Spleen (tissue), 11 donors: ENCODE measurements at regions not wholly inside any gene's neighbourhood (a gene's known extent, or its start where the extent isn't known, plus 50 kb on each side); places are given as distances from the start of the nearest gene placed in this dataset.

ENCODE experiments used
- DNase-seq: peaks from one replicate; pipeline ENCODE4 v3.0.0-alpha.2; 2020
- H3K27ac ChIP-seq, 8 donors: fragments of 200-600 bp; sonication (generic) in 7 of 8; 1 replicate in 4 of 8; 2 replicates in 4 of 8; pipeline versions ENCODE4 v1.5.0 to v1.8.0; 2016 to 2021; ENCODE audit warnings: inconsistent platforms in 4 of 8, mild to moderate bottlenecking in 4 of 8, moderate library complexity in 1 of 8
- H3K27me3 ChIP-seq, 7 donors: fragments of 200-600 bp; sonication (generic) in 6 of 7; replicated peaks in 1 of 7; 1 replicate in 4 of 7; 2 replicates in 3 of 7; pipeline versions ENCODE4 v1.5.0 to v1.8.0; 2016 to 2021; ENCODE audit warnings: inconsistent platforms in 3 of 7, mild to moderate bottlenecking in 1 of 7
- H3K36me3 ChIP-seq, 6 donors: fragments of 200-600 bp; sonication (generic) in 5 of 6; 1 replicate in 4 of 6; 2 replicates in 2 of 6; pipeline versions ENCODE4 v1.5.0 to v1.8.0; 2016 to 2021; ENCODE audit warnings: inconsistent platforms in 2 of 6
- H3K4me1 ChIP-seq, 6 donors: fragments of 200-600 bp; sonication (generic) in 5 of 6; 1 replicate in 3 of 6; 2 replicates in 3 of 6; pipeline versions ENCODE4 v1.5.0 to v1.8.0; 2016 to 2021; ENCODE audit warnings: inconsistent platforms in 3 of 6
- H3K4me3 ChIP-seq, 8 donors: fragments of 200-600 bp; sonication (generic) in 7 of 8; 1 replicate in 4 of 8; 2 replicates in 4 of 8; pipeline versions ENCODE4 v1.5.0 to v1.8.0; 2016 to 2021; ENCODE audit warnings: inconsistent platforms in 4 of 8, mild to moderate bottlenecking in 4 of 8, moderate library complexity in 2 of 8
- H3K9me3 ChIP-seq, 8 donors: fragments of 200-600 bp; sonication (generic) in 7 of 8; 1 replicate in 4 of 8; 2 replicates in 4 of 8; pipeline versions ENCODE4 v1.5.0 to v1.8.0; 2016 to 2021; ENCODE audit warnings: inconsistent platforms in 4 of 8
- POLR2A ChIP-seq, 3 donors: fragments of 450-650 bp; IDR thresholded peaks; one replicate each; pipeline ENCODE4 v1.5.1; 2017; ENCODE audit warnings: antibody characterized with exemption in 3 of 3, mild to moderate bottlenecking in 1 of 3
- POLR2AphosphoS5 ChIP-seq, 3 donors: sonication (generic); formaldehyde crosslinking; IDR thresholded peaks; one replicate each; pipeline ENCODE4 v1.5.1; 2017; ENCODE audit warnings: antibody characterized with exemption in 3 of 3
- WGBS, 5 donors: extraction: QIAGEN DNeasy Blood & Tissue Kit in 3 of 5; methylation state at CpG; one replicate each; pipeline versions ENCODE4 v1.1.5 to v1.1.7; 2013 to 2018; 5-methylcytosine and 5-hydroxymethylcytosine counted together
- intact Hi-C: fragments of 100-400 bp; cut with DNase I; formaldehyde crosslinking; loops from one replicate; pipeline ENCODE4 v1.15.0; 2023; ENCODE audit warnings: low total_unique reads
- TF ChIP-seq, protein P1 (sequence below), 11 experiments: fragments of 200-600 bp in 7 of 11; fragments of 450-650 bp in 4 of 11; sonication (generic) in 4 of 11; IDR thresholded peaks in 8 of 11; conservative IDR thresholded peaks in 3 of 11; 1 replicate in 7 of 11; 2 replicates in 4 of 11; pipeline versions ENCODE4 v1.4.0 to v1.8.0; 2016 to 2021; ENCODE audit warnings: antibody characterized with exemption in 11 of 11, inconsistent platforms in 4 of 11, mild to moderate bottlenecking in 1 of 11
- donor health status: healthy with polysubstance abuse.
- donor health status: DM: no; HTN: no; CAD: no; lungs with moderate emphysema.
- donor health status: DM: no; HTN: no; CAD: no.
- donor health status: Bipolar disorder and iron deficiency.
- donor health status: healthy.
- donor health status: DM: no; HTN: no; CAD: no.
- donor health status: DM: yes; HTN: yes; CAD: no.

GRCh38 chr14:53523226-53523625 is 370.1 kb upstream of the DDHD1 start:
- DNase-seq: no peak
- Histone ChIP-seq H3K27ac (no peak overlapping the region), H3K4me3 (no peak overlapping the region), H3K36me3 (no peaks in the 10 kb centered on the region), H3K9me3 (peaks cover 0 to 6% (median 1%) of the 10 kb centered on the region in 8 donors), H3K27me3 (no peaks in the 10 kb centered on the region), H3K4me1 (no peaks in the 10 kb centered on the region)
- 83 to 97% (median 93%) methylated on average over 3 of the region's 3 CpGs for WGBS, 5 donors
- no peak for TF ChIP-seq POLR2AphosphoS5 (IDR thresholded peaks at IDR 0.05)
- TF ChIP-seq, protein P1, sequence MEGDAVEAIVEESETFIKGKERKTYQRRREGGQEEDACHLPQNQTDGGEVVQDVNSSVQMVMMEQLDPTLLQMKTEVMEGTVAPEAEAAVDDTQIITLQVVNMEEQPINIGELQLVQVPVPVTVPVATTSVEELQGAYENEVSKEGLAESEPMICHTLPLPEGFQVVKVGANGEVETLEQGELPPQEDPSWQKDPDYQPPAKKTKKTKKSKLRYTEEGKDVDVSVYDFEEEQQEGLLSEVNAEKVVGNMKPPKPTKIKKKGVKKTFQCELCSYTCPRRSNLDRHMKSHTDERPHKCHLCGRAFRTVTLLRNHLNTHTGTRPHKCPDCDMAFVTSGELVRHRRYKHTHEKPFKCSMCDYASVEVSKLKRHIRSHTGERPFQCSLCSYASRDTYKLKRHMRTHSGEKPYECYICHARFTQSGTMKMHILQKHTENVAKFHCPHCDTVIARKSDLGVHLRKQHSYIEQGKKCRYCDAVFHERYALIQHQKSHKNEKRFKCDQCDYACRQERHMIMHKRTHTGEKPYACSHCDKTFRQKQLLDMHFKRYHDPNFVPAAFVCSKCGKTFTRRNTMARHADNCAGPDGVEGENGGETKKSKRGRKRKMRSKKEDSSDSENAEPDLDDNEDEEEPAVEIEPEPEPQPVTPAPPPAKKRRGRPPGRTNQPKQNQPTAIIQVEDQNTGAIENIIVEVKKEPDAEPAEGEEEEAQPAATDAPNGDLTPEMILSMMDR (IDR thresholded peaks at IDR 0.05 in 8 of 11, conservative IDR thresholded peaks at IDR 0.05 in 3 of 11): no peak
- no peak for TF ChIP-seq POLR2A (IDR thresholded peaks at IDR 0.05)
- intact Hi-C loops: no loop called here

DNA sequence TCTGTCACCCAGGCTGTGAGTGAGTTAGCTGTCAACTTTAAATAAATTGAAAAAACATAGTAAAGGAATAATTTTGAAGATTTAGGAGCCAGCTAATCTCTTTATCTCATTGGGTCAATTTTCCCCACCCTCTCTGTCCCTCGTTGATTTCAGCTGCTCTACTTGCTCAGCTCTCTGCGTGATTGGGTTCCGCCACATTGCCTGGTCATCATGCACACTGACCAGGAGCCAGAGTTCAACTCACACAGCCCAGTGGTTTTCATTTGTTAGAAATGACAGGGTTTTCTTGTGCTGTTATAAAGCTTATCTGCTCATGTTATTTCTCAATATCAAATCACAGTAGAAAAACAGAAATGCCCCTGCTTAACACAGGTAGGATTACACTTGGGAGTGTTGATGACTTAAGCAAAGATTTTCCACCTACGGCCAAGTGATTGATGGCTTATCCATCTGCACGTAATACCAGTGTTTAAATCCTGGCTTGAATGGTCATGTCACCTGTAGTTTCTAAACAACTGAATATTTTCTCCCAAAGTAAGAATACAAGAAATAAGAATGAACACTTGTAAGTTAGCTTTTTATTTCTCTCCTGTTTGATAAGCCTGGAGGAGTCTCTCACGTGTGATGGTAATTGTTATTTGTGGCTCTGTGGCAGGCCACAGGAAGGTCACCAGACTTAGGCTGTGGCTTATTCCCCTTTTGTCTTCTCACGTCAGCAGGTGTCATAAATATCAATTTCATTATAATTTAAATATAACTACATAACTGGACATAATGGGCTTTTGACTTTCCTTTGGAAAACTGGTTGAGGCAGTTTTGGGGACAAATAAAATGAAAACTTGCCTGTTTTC is 367.2 kb upstream of the DDHD1 start:
- Histone ChIP-seq H3K4me3 (no peak overlapping the region), H3K4me1 (no peaks in the 10 kb centered on the region), H3K36me3 (no peaks in the 10 kb centered on the region), H3K27me3 (no peaks in the 10 kb centered on the region), H3K9me3 (peaks cover 0 to 6% (median 1%) of the 10 kb centered on the region in 8 donors), H3K27ac (no peak overlapping the region)
- DNase-seq: no peak
- no peak for TF ChIP-seq POLR2AphosphoS5 (IDR thresholded peaks at IDR 0.05)
- 69 to 79% (median 73%) methylated on average over 7 of the region's 7 CpGs for WGBS, 5 donors
- intact Hi-C loops: no loop called here

DNA sequence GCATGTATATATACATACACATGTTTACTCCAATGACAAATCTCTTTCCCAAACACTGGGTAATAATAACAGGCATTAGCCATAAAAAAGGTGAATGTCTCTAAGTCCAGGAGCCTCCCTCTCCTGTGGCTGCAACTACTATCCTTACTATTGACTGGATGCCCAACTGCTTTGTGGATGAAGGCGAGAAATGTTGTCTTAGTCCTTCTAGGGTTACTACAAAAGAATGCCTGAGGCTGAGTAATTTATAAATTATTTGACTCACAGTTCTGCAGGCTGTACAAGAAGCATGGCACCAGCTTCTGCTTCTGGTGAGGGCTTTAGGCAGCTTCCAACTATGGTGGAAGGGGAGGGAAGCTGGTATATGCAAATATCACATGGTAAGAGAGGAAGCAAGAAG is 366.0 kb upstream of the DDHD1 start:
- intact Hi-C loops: no loop called here
- Histone ChIP-seq H3K9me3 (peaks cover 0 to 6% (median 1%) of the 10 kb centered on the region in 8 donors), H3K4me3 (no peak overlapping the region), H3K27ac (no peak overlapping the region), H3K36me3 (no peaks in the 10 kb centered on the region), H3K4me1 (no peaks in the 10 kb centered on the region), H3K27me3 (no peaks in the 10 kb centered on the region)
- WGBS, 5 donors: 81 to 95% (median 89%) methylated on average over 1 of the region's 1 CpG
- DNase-seq: no peak
- TF ChIP-seq, protein P1 (IDR thresholded peaks at IDR 0.05 in 8 of 11, conservative IDR thresholded peaks at IDR 0.05 in 3 of 11): no peak
- TF ChIP-seq POLR2A (IDR thresholded peaks at IDR 0.05): no peak
- TF ChIP-seq POLR2AphosphoS5 (IDR thresholded peaks at IDR 0.05): no peak

DNA sequence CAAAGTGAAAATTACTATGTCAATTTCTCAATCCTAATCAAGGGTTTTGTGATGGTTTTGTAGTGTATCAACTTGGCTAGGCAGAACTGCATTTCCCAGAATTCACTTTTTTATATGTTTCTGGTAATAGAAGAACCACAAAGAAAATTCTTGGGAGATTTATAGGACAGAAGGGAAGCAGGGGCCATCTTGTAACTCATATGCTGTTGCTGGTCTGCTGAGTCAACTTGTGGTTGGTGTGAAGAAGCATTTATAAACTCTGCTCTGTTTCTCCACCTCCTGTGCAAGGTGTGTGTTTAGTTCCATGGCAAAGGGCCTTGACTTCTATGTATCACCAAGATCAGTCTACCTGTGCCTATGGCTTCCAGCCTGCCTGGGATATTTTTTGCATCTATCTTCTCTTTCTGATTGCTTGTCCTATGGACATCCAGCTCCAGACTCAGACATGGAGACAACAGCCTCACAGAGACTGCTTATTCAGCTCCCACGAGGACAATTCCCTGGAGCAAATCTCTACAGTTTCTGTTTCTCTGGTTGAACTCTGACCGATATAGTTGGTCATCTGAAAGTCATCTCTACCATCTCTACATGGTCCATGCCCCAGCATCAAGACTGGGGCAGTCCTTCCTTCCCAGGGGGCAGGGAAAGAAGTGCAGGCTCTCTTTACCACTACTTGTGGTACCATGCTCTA is 364.3 kb upstream of the DDHD1 start:
- intact Hi-C loops: no loop called here
- TF ChIP-seq POLR2A (IDR thresholded peaks at IDR 0.05) (no peak), POLR2AphosphoS5 (IDR thresholded peaks at IDR 0.05) (no peak)
- TF ChIP-seq, protein P1 (IDR thresholded peaks at IDR 0.05 in 8 of 11, conservative IDR thresholded peaks at IDR 0.05 in 3 of 11): no peak
- Histone ChIP-seq H3K27ac (no peak overlapping the region), H3K27me3 (no peaks in the 10 kb centered on the region), H3K4me3 (no peak overlapping the region), H3K4me1 (no peaks in the 10 kb centered on the region), H3K9me3 (peaks cover 0 to 3% (median under 1%) of the 10 kb centered on the region in 8 donors), H3K36me3 (no peaks in the 10 kb centered on the region)
- DNase-seq: no peak
- WGBS, 5 donors: 66 to 94% (median 79%) methylated on average over 2 of the region's 2 CpGs
